COLO829 (cell line): ENCODE measurements at regions not wholly inside any gene's neighbourhood (a gene's known extent, or its start where the extent isn't known, plus 50 kb on each side); places are given as distances from the start of the nearest gene placed in this dataset.
A peak's percentile ranks its signal among the peaks of the same experiment; 100 is the strongest.
"Not testable (repeated sequence)": the region's sequence is repeated elsewhere in the genome, so short reads cannot be mapped to it uniquely, and the experiment has no call there.

ENCODE experiments used
- DNase-seq: peaks from one replicate; pipeline ENCODE4 v3.0.0; 2012; ENCODE audit warnings: low spot score

DNA sequence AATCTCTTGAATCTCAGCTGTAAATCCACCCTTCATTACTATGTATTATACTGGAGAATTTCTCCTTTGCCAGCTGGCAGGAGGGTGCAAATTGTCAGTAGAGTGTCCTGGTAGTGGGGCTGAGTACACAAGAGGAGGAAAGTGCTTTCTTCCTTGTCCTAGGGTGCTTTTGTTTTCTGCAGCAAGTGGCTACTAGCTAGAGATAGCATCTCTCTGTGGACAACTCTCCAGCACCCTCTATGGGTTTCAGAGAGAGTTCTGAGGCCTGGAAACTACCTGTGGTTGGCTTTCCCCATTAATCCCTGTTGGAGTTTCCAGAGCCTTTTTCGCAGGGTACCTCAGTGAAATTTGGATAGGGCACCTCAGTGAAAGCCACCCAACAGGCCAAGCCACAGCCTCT is 422.5 kb upstream of the RGS17 start:
- DNase-seq = peak; percentile 2

DNA sequence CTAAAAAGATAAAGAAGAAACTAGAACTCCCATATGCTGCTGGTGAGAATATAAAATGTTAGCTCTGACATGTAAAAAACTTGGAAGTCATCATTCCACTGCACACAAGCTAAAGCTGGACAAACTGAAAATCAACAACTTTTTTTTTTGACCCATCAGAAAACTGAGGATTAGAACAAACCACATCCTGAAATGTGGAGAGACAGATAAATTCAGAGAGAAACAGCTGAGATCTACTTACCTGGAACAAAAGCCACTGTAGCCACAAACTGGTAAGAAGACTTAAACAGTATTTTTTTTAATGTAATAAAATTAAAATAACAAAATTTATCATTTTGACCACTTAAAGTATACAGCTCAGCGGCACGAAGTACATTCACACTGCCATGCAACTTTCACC is 408.5 kb upstream of the RGS17 start:
- no peak for DNase-seq

- no peak for DNase-seq
Measured at GRCh38 chr6:153538491-153538890, 407.4 kb upstream of the RGS17 start.

DNA sequence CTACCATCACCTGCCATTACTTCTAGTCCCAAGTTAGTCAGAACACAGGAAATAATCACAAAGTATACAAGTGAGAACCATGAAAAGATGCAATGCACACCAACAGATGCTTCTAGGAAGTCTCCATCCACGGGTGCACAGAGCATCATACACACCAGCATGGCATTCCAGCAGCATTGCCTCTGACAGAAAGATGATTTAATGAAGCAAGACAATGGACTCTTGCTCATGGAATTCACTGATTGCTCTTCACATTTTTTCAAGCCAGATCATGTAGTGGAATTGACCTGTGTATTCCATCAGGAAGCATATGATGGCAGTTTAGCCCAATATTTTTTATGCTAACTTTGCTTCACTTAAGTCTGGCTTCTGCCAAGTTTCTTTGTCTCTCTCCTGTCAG is 406.3 kb upstream of the RGS17 start:
- no peak for DNase-seq

DNA sequence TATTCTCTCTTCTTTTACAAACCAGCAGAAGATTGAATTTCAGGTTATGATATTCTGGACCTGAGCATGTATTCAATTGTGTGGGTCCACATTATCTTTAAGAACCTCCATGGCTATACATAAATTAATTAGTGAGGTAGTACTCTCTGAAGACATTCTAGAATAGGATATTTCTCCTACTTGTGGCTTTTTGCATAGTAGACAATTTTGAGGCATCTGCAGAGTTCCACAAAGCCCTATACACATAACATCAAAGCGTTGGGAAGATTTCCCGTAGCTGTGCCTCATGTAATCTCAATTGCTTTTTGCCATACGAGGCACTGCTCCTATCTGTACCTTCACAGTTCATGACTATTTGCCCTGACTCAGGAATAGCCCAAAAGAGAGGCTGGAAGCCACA is 395.4 kb upstream of the RGS17 start:
- DNase-seq = no peak

- DNase-seq = no peak
Measured at GRCh38 chr6:153525998-153526397, 394.9 kb upstream of the RGS17 start.

DNA sequence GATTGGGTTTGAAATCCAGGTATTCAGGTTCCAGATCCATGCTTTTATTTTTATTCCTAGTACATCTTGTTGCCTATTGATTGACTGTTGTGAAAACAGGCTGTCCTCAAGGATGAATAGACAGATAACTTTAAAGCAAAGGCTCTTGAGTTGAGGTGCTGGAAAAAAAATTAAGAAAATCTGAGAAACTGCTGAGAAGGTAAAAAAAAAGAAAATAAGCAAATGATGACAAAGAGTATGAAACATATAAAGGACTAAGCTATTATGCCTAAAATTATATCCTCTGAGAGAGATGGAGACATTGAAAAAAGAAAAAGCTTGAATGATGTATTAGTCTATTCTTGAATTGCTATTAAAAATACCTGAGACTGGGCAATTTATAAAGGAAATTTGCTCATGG is 392.3 kb upstream of the RGS17 start:
- DNase-seq = no peak

- peak; percentile 10 for DNase-seq
Measured at GRCh38 chr6:153511896-153512496, 380.9 kb upstream of the RGS17 start.

GRCh38 chr6:153503810-153504209 is 372.7 kb upstream of the RGS17 start:
- DNase-seq = no peak

DNA sequence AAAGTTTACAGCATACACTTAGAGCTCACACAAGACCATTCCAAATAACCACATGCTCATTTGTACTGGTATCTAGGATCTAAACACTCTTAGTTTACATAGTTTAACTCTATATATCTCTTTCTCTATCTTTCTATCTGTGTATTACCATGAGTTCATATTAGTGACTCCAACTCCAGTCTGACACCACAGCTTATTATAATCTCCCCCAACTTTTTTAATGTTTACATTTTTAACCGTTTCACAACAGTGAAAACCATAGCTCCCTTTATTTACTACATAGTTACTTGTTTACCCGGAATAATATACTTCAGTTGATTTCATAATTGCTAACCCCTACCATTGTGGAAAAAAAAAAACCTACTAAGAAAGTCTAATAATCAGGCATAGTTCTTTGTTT is 362.4 kb upstream of the RGS17 start:
- DNase-seq = no peak

- DNase-seq = no peak
Measured at GRCh38 chr6:153489479-153489878, 358.4 kb upstream of the RGS17 start.

DNA sequence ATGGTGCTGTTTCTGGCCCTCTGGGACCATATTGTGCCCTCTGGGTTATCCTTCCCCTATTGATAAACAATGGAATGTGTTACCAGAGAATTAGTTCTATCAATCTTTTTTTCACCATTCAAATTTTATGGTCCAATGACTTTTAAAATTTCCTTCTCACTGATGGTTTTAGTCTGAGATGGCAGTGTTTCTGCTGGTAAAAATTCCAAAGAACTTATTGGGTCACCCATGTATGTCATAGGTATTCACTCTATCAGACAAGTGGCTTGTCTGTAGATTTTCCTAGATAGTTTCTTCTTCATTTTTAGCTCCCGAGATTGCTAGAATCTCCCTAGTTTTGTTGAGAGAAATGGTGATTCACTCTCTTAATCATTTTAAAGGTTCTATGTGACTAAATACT is 357.2 kb upstream of the RGS17 start:
- DNase-seq = no peak

- no peak for DNase-seq
Measured at GRCh38 chr6:153485072-153485471, 354.0 kb upstream of the RGS17 start.

DNA sequence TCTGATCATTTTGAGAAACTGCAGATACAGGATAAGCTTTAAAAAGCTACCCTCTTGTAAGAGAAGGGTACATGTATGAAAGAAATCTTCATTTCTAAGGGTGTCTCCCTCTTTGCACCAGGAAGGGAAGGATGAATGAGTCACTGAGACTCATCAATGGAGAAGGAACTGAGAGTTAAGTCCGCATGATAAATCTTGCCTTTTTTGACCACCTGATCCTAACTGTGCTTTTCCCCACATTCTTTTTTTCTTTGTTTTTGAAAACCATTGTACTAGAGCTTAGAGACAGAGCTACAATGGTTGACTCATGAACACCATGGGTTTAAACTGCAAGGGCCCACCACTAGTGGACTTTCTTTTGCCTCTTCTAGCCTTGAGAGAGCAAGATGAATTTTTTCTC is 353.0 kb upstream of the RGS17 start:
- no peak for DNase-seq

DNA sequence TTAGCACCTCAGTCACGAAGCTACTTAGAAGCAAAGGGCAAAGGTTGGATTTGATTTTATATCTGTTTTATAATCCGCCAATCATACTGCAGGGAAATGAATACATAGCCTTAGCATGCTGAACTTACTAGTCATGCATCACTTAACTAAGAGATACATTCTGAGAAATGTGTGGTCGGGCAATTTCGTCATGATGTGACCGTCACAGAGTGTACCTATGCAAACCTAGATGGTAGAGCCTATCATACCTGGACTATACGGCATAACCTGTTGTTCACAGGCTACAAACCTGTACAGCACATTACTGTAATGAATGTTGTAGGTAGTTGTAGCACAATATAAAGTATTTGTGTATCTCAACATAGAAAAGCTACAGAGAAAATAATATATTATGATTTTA is 345.2 kb upstream of the RGS17 start:
- DNase-seq = no peak

DNA sequence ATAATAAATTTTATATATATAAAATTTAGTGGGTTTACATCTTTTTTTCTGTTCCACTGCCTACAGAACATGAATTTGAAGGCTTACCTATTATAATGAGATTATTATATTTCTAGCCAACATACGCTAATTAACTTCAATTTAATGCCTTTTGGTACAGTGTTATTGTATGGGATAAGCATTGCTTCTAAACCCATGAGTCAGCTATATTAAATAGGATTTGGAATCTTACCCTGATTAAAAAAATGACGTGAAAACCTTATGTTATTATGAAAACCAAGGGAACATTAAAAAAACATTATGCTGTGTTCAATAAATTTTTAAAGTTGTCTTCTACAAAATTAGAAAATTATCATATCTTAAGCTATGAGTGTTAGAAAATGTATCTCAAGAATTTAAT is 334.0 kb upstream of the RGS17 start:
- no peak for DNase-seq

- DNase-seq = no peak
Measured at GRCh38 chr6:153449279-153449678, 318.2 kb upstream of the RGS17 start.

DNA sequence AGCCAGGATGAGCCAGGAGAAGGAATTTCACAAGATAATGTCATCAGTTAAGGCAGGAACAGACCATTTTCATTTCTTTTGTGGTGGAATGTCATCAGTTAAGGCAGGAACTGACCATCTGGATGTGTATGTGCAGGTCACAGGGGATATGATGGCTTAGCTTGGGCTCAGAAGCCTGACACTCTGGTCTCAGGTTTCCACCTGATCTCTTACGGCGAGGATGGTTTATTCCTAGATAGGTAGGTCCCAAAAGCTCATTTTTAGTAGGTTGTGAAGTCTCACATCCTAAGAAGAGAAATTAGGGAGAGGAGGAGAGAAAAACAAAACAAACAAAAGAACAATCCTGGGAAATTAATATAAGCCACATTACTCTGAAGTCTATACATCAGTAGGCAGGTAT is 311.7 kb upstream of the RGS17 start:
- not testable (repeated sequence) for DNase-seq

GRCh38 chr6:153442096-153442495 is 311.0 kb upstream of the RGS17 start:
- no peak for DNase-seq

DNA sequence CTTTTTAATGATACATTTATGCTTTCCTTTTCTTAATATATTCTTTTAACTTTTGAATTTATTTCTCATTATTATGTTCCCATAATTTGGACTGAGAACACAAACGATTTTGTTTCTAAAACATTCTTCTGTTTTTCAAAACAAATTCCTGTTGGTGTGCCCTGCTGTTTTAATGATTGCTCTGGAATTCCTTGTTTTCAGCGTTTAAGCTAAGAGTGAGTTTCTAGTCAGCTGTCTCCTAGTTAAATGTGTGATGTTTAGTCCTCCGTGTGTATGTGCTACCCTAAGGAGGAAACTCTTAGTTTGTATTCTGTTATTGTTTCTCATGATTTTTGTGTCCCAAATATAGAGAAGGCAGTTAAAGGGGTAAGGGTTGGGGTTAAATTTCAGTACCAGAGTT is 306.1 kb upstream of the RGS17 start:
- no peak for DNase-seq

DNA sequence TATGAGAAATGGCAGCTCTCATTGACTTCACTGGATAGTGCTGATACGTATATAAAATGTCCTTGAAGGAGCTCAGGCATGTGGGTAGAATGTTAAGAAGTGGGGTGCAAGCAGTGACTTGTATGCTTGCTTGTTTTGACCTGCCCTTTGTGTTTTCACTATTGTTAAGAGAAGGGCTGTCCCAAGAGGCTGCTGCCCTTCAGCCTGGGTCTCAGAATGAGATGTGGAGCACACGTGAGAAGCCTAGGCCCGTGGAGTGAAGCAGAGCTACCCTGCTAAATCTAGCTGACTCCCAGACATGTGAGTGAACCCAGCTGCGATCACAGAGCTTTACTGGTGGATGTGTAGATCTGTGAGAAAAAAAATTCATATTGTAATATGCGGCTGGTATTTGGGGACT is 305.3 kb upstream of the RGS17 start:
- no peak for DNase-seq

DNA sequence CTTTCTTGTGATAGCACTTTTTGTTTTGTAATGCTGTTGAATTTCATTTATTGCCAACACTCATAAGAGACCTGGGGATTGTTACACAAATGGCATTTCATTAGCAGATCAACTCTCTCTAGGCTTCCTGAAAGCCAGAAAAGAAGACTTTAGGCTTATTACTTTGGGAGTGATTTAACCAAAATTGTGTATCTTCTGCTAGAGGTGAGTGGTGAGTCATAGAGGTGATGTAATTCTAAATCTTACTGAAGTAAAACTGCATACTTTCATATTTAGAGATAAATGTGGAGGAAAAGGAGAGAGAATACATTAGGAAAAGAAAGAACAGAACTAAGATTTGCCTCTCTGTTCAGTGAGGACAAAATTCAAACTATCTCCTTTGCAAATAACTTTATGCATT is 304.7 kb upstream of the RGS17 start:
- no peak for DNase-seq

DNA sequence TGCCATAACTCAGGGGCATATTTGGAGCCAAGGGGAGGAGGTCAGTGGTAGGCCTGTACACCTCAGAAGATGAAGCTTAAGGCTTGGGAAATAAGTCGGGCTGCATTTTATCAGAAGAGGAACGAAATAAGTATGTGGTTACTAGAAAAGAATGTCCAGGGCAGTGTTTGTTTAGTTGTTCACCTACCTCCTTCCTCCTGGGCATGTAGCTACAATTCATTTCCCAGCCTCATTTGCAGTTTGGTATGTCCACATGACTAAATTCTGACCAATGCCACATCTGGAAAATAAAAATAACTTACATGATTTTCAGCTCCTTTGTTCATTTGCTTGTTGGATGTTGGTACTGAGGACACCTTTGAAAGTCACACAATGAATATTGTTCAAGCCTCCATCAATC is 294.5 kb upstream of the RGS17 start:
- DNase-seq = no peak

DNA sequence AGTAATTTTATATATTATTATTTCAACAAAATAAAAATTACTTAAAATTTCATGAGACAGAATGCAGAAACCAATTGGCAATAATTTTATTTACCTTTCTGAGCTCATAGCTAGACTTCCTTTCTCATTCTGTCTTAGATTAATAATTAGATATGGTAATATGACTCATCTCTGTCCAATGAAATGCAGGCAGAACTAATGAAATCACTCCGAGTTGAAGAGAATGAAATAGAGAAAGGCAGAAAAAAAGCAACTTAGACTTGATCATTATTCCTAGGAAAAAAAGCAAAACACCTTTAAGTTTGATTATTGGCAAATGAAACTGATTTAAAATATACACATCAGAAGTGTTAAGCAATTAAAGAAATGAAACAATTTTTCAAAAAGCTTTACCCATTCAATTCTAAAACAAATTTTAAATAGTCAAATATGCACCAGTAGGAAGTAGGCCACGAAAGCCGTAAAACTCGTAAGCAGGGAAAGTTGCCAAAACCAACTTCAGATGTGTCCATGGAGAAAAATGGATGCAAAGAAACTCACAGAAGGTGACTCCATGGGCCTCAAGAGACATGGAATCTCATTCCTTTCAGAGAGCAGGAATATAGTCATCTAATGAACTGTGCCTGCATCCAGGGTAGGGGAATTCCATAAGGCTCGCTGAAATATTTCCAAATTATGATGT is 293.8 kb upstream of the RGS17 start:
- DNase-seq = no peak
